ENCODE measurements at regions not wholly inside any gene's neighbourhood (a gene's known extent, or its start where the extent isn't known, plus 50 kb on each side); places are given as distances from the start of the nearest gene placed in this dataset.

GRCh38 chr6:155519176-155519738, 63.6 kb upstream of the NOX3 start:
- Histone ChIP-seq H3K4me3 (no peak overlapping the region), H3K4me1 (ENCODE audit: control insufficient read depth in 5 of 5, insufficient read depth in 5 of 5, low read length in 5 of 5) (no peaks in the 10 kb centered on the region), H3K9me3 (ENCODE audit: control insufficient read depth in 4 of 4, insufficient read depth in 3 of 4, low read length in 3 of 4) (no peaks in the 10 kb centered on the region), H3K27me3 (ENCODE audit: control insufficient read depth in 3 of 3, insufficient read depth in 3 of 3, low read length in 2 of 3) (no peaks in the 10 kb centered on the region), H3K9ac (ENCODE audit: insufficient read depth in 1 of 2, low read length in 2 of 2) (no peak overlapping the region), H3K36me3 (ENCODE audit: control insufficient read depth in 4 of 4, insufficient read depth in 4 of 4, low read length in 4 of 4) (no peaks in the 10 kb centered on the region), H3K27ac (ENCODE audit: low read depth in 1 of 2, low read length in 1 of 2) (no peak overlapping the region)
- no peak for TF ChIP-seq CTCF (IDR thresholded peaks at IDR 0.05; ENCODE audit: control extremely low read depth, extremely low read depth)
- DNase-seq (no peak), ATAC-seq (ENCODE audit: insufficient read depth, low FRiP score) (no peak)
- 86 to 87% methylated on average over 1 of the region's 1 CpG for WGBS, 2 donors

- DNase-seq (no peak), ATAC-seq (ENCODE audit: insufficient read depth, low FRiP score) (no peak)
- Histone ChIP-seq H3K36me3 (ENCODE audit: control insufficient read depth in 4 of 4, insufficient read depth in 4 of 4, low read length in 4 of 4) (no peaks in the 10 kb centered on the region), H3K4me1 (ENCODE audit: control insufficient read depth in 5 of 5, insufficient read depth in 5 of 5, low read length in 5 of 5) (no peaks in the 10 kb centered on the region), H3K9ac (ENCODE audit: insufficient read depth in 1 of 2, low read length in 2 of 2) (no peak overlapping the region), H3K27ac (ENCODE audit: low read depth in 1 of 2, low read length in 1 of 2) (no peak overlapping the region), H3K4me3 (no peak overlapping the region), H3K27me3 (ENCODE audit: control insufficient read depth in 3 of 3, insufficient read depth in 3 of 3, low read length in 2 of 3) (no peaks in the 10 kb centered on the region), H3K9me3 (ENCODE audit: control insufficient read depth in 4 of 4, insufficient read depth in 3 of 4, low read length in 3 of 4) (no peaks in the 10 kb centered on the region)
- WGBS, 2 donors, result 84 to 94% methylated on average over 8 of the region's 8 CpGs
- no peak for TF ChIP-seq CTCF (IDR thresholded peaks at IDR 0.05; ENCODE audit: control extremely low read depth, extremely low read depth)
These were observed 61.7 kb upstream of the NOX3 start for GRCh38 chr6:155517294-155517693.

GRCh38 chr6:155510879-155511278, 55.2 kb upstream of the NOX3 start:
- Histone ChIP-seq H3K36me3 (ENCODE audit: control insufficient read depth in 4 of 4, insufficient read depth in 4 of 4, low read length in 4 of 4) (no peaks in the 10 kb centered on the region), H3K4me3 (no peak overlapping the region), H3K9ac (ENCODE audit: insufficient read depth in 1 of 2, low read length in 2 of 2) (no peak overlapping the region), H3K27ac (ENCODE audit: low read depth in 1 of 2, low read length in 1 of 2) (no peak overlapping the region), H3K4me1 (ENCODE audit: control insufficient read depth in 5 of 5, insufficient read depth in 5 of 5, low read length in 5 of 5) (peaks cover 0 to 3% (median 0%) of the 10 kb centered on the region in 5 donors), H3K9me3 (ENCODE audit: control insufficient read depth in 4 of 4, insufficient read depth in 3 of 4, low read length in 3 of 4) (no peaks in the 10 kb centered on the region), H3K27me3 (ENCODE audit: control insufficient read depth in 3 of 3, insufficient read depth in 3 of 3, low read length in 2 of 3) (no peaks in the 10 kb centered on the region)
- WGBS, 2 donors, result 89 to 90% methylated on average over 1 of the region's 1 CpG
- DNase-seq (no peak), ATAC-seq (ENCODE audit: insufficient read depth, low FRiP score) (no peak)
- TF ChIP-seq CTCF (IDR thresholded peaks at IDR 0.05; ENCODE audit: control extremely low read depth, extremely low read depth), result no peak
